ENCODE measurements at regions not wholly inside any gene's neighbourhood (a gene's known extent, or its start where the extent isn't known, plus 50 kb on each side); places are given as distances from the start of the nearest gene placed in this dataset.

- Histone ChIP-seq H3K9me3 (ENCODE audit: insufficient read depth in 2 of 2, low read depth in 1 of 2, low read length in 1 of 2) (no peaks in the 10 kb centered on the region), H3K4me3 (ENCODE audit: extremely low read depth in 1 of 4, insufficient read depth in 2 of 4, low read depth in 3 of 4, low read length in 4 of 4) (no peak overlapping the region), H3K27me3 (replicated peaks in 1 of 4; ENCODE audit: control insufficient read depth in 3 of 4, extremely low read depth in 1 of 4, insufficient read depth in 3 of 4, low read length in 3 of 4) (no peaks in the 10 kb centered on the region; a peak in 2 of 7 replicates), H3K36me3 (ENCODE audit: control insufficient read depth in 2 of 4, insufficient read depth in 4 of 4, low read length in 3 of 4) (no peaks in the 10 kb centered on the region), H3K4ac (replicated peaks; ENCODE audit: insufficient read length, low read depth, low read length) (no peak overlapping the region), H4K8ac (ENCODE audit: extremely low read depth, insufficient read depth, low read length) (no peak overlapping the region), H2BK120ac (replicated peaks; ENCODE audit: low read depth, low read length) (no peak overlapping the region), H3K79me2 (ENCODE audit: control insufficient read depth in 1 of 2, insufficient read depth in 2 of 2, low read length in 2 of 2) (no peaks in the 10 kb centered on the region), H2AK5ac (ENCODE audit: low read depth, low read length) (no peak overlapping the region), H4K20me1 (replicated peaks in 1 of 2; ENCODE audit: control insufficient read depth in 1 of 2, insufficient read depth in 2 of 2, low read length in 2 of 2) (no peaks in the 10 kb centered on the region), H3K23me2 (ENCODE audit: low read depth, low read length) (no peaks in the 10 kb centered on the region), H3K56ac (replicated peaks; ENCODE audit: insufficient read length, low read depth, low read length) (no peak overlapping the region), H3K79me1 (ENCODE audit: low read depth, low read length) (no peaks in the 10 kb centered on the region), H3K4me2 (ENCODE audit: insufficient read depth in 1 of 2, low read depth in 2 of 2, low read length in 2 of 2) (no peak overlapping the region), H2BK5ac (ENCODE audit: low read depth, low read length) (no peak overlapping the region), H3K9ac (replicated peaks in 1 of 4; ENCODE audit: extremely low read depth in 1 of 4, low read depth in 3 of 4, low read length in 3 of 4) (no peak overlapping the region), H3K18ac (ENCODE audit: extremely low read depth, low read length) (no peak overlapping the region), H2AFZ (ENCODE audit: low read length) (no peak overlapping the region), H2BK12ac (ENCODE audit: low read depth, low read length) (no peak overlapping the region), H3K4me1 (replicated peaks in 1 of 4; ENCODE audit: control insufficient read depth in 3 of 4, insufficient read depth in 4 of 4, low read length in 3 of 4) (no peaks in the 10 kb centered on the region; a peak in 1 of 7 replicates), H3K23ac (ENCODE audit: insufficient read length) (no peak overlapping the region), H3K14ac (ENCODE audit: insufficient read length) (no peak overlapping the region), H3K27ac (ENCODE audit: low read depth, low read length) (no peak overlapping the region), H4K91ac (replicated peaks; ENCODE audit: insufficient read length, low read length) (no peak overlapping the region), H4K5ac (ENCODE audit: insufficient read length, low read depth, low read length) (no peak overlapping the region), H2BK20ac (ENCODE audit: low read length) (no peak overlapping the region), H2BK15ac (ENCODE audit: low read length) (no peak overlapping the region)
- DNase-seq (ENCODE audit: low read depth in 1 of 2, low spot score in 2 of 2): no peak
- CTCF ChIA-PET (ENCODE audit: partially characterized antibody): interaction anchor here (0.6 kb wide), 1 partner anchor 1234 kb away, joined by 4 read pairs; no protein-coding TSS in a partner anchor
- POLR2A ChIA-PET (ENCODE audit: partially characterized antibody): no interaction called here
- 87% methylated on average over 3 of the region's 3 CpGs; no CpG with 5 or more reads in 1 of the 2 experiments for WGBS, 2 experiments (ENCODE audit: extremely low coverage in 1 of 2, insufficient coverage in 1 of 2, insufficient read length in 1 of 2, insufficient replicate concordance in 2 of 2, low coverage in 1 of 2, low lambda C conversion rate in 2 of 2, missing lambda C conversion rate in 1 of 2)
- no peak for FAIRE-seq
- no peak for TF ChIP-seq POLR2A (IDR thresholded peaks at IDR 0.05; ENCODE audit: control extremely low read depth in 1 of 2, low read depth in 2 of 2, low read length in 2 of 2)
- no peak for TF ChIP-seq EGR1 (IDR thresholded peaks at IDR 0.05; ENCODE audit: borderline replicate concordance, low read depth, low read length)
- no peak for TF ChIP-seq CEBPB (IDR thresholded peaks at IDR 0.05; ENCODE audit: low read depth, low read length)
- TF ChIP-seq TEAD4 (IDR thresholded peaks at IDR 0.05; ENCODE audit: low read depth, low read length): no peak
- TF ChIP-seq POU5F1 (IDR thresholded peaks at IDR 0.05; ENCODE audit: low read depth, low read length): no peak
- TF ChIP-seq TAF1 (IDR thresholded peaks at IDR 0.05; ENCODE audit: low read depth, low read length): no peak
- TF ChIP-seq ZNF274 (IDR thresholded peaks at IDR 0.05; ENCODE audit: borderline replicate concordance, extremely low read depth, low read length): no peak
- TF ChIP-seq TBP (IDR thresholded peaks at IDR 0.05; ENCODE audit: low read depth, low read length): no peak
- TF ChIP-seq CHD1 (IDR thresholded peaks at IDR 0.05; ENCODE audit: low read depth, low read length): no peak
- TF ChIP-seq BRCA1 (IDR thresholded peaks at IDR 0.05; ENCODE audit: low read depth, low read length): no peak
- no peak for TF ChIP-seq USF2 (IDR thresholded peaks at IDR 0.05; ENCODE audit: low read length)
- no peak for TF ChIP-seq SRF (IDR thresholded peaks at IDR 0.05; ENCODE audit: low read depth, low read length)
- TF ChIP-seq SP4 (IDR thresholded peaks at IDR 0.05; ENCODE audit: low read length): no peak
- no peak for TF ChIP-seq HDAC6 (IDR thresholded peaks at IDR 0.05; ENCODE audit: low read depth, low read length)
- TF ChIP-seq SIN3A (conservative IDR thresholded peaks at IDR 0.05 in 1 of 2, IDR thresholded peaks at IDR 0.05 in 1 of 2; ENCODE audit: low read depth in 1 of 2, low read length in 2 of 2): no peak
- no peak for TF ChIP-seq GTF2F1 (IDR thresholded peaks at IDR 0.05; ENCODE audit: borderline replicate concordance, low read depth, low read length)
Observed at GRCh38 chr17:77604973-77605313, 353.6 kb upstream of the TNRC6C start.
